ENCODE measurements at regions not wholly inside any gene's neighbourhood (a gene's known extent, or its start where the extent isn't known, plus 50 kb on each side); places are given as distances from the start of the nearest gene placed in this dataset.

DNA sequence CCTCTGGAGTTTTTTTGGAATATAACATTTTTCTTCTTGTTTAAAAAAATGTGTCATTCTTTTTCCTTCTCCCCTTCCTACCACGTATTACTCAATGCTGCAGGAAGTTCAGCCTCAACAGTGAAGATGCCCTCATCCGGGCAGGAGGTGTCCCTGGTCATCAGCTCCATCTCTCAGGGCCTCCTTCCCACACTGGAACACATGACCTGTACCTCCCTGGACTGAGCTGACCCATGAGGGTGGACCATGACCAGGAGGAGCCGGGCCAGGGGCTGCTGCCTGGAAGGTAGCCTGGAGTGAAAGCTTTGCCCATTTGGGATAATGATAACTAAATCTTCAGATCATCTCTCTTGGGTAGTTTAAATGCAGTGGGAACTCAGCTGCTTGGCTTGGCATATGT lies 316.5 kb upstream of the ZMIZ1 start:
- ATAC-seq (ENCODE audit: insufficient number of reproducible peaks, low FRiP score, low read depth) (no peak), DNase-seq (ENCODE audit: low spot score) (no peak)
- H3K4me1 ChIP-seq (ENCODE audit: control insufficient read depth in 1 of 2, low read depth in 2 of 2), result peaks cover 3 to 13% of the 10 kb centered on the region in 2 donors
- no peak overlapping the region for H3K27ac ChIP-seq
- TF ChIP-seq, protein P1, sequence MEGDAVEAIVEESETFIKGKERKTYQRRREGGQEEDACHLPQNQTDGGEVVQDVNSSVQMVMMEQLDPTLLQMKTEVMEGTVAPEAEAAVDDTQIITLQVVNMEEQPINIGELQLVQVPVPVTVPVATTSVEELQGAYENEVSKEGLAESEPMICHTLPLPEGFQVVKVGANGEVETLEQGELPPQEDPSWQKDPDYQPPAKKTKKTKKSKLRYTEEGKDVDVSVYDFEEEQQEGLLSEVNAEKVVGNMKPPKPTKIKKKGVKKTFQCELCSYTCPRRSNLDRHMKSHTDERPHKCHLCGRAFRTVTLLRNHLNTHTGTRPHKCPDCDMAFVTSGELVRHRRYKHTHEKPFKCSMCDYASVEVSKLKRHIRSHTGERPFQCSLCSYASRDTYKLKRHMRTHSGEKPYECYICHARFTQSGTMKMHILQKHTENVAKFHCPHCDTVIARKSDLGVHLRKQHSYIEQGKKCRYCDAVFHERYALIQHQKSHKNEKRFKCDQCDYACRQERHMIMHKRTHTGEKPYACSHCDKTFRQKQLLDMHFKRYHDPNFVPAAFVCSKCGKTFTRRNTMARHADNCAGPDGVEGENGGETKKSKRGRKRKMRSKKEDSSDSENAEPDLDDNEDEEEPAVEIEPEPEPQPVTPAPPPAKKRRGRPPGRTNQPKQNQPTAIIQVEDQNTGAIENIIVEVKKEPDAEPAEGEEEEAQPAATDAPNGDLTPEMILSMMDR (IDR thresholded peaks at IDR 0.05), result no peak
- no peaks in the 10 kb centered on the region for H3K9me3 ChIP-seq
- no peaks in the 10 kb centered on the region for H3K27me3 ChIP-seq (replicated peaks; ENCODE audit: insufficient read depth)
- no peak overlapping the region for H3K4me3 ChIP-seq
- H3K36me3 ChIP-seq, result no peaks in the 10 kb centered on the region

DNA sequence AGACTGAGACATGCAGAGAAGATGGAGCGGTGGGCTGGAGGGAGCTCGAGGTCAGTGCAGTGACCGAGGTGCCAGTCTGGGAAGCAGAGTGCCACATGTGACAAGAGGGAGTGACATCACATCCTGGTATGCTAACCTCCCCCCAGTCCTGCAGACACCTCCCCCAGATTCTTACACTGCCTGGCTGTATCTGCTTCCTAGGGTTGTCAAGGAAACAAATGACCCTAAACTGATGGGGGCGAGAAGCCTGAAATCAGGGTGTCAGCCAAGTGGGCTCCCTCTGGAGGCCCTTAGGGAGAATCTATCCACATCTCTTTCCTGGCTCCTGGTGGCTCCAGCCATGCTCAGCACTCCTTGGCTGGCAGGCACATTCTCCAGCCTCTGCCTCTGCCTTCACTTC lies 316.1 kb upstream of the ZMIZ1 start:
- ATAC-seq (ENCODE audit: insufficient number of reproducible peaks, low FRiP score, low read depth) (no peak), DNase-seq (ENCODE audit: low spot score) (no peak)
- H3K27me3 ChIP-seq (replicated peaks; ENCODE audit: insufficient read depth), result no peaks in the 10 kb centered on the region
- no peak overlapping the region for H3K27ac ChIP-seq
- no peaks in the 10 kb centered on the region for H3K36me3 ChIP-seq
- H3K4me3 ChIP-seq, result no peak overlapping the region
- no peaks in the 10 kb centered on the region for H3K9me3 ChIP-seq
- peaks cover 3 to 18% of the 10 kb centered on the region in 2 donors for H3K4me1 ChIP-seq (ENCODE audit: control insufficient read depth in 1 of 2, low read depth in 2 of 2)
- TF ChIP-seq, protein P1 (IDR thresholded peaks at IDR 0.05), result no peak

DNA sequence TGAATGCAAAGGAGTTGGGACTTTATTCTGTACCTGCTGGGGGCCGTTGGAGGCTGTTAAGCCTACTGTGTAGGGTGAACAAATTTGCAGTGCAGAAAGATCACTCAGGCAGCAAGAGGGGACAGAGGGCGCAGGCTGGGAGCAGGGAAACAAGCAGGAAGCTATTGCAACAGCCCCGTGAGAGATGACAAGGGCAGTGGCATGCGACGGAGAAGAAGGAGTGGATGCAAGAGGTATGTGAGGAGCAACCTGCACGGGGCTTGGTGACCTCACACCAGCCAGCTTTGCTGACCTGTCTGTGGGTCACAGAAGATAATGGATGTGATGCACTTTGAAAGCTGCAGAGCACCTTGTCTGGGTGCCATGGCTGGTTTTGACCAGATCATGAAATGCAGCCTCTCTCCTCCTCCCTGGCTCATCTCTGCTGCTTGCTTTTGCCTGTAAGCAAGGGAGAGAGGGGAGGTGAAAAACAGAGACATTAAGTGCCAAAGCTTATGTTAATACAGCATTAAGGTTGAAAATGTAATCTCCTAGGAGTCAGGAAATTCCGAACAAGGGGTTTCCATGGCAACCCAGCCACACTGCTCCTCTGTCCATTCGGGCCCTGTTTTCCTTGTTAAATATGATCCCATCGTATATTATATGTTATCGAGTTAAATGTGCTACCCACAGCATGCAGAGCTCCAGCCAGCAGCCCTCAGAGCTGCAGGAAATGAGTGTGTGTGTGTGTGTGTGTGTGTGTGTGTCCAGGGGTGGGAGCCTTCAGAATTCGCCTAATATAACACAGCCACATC lies 314.3 kb upstream of the ZMIZ1 start:
- no peaks in the 10 kb centered on the region for H3K36me3 ChIP-seq
- ATAC-seq (ENCODE audit: insufficient number of reproducible peaks, low FRiP score, low read depth) (no peak), DNase-seq (ENCODE audit: low spot score) (no peak)
- no peak overlapping the region for H3K27ac ChIP-seq
- H3K9me3 ChIP-seq, result no peaks in the 10 kb centered on the region
- H3K27me3 ChIP-seq (replicated peaks; ENCODE audit: insufficient read depth), result no peaks in the 10 kb centered on the region
- peaks cover 3 to 20% of the 10 kb centered on the region in 2 donors for H3K4me1 ChIP-seq (ENCODE audit: control insufficient read depth in 1 of 2, low read depth in 2 of 2)
- no peak overlapping the region for H3K4me3 ChIP-seq
- TF ChIP-seq, protein P1 (IDR thresholded peaks at IDR 0.05), result no peak

DNA sequence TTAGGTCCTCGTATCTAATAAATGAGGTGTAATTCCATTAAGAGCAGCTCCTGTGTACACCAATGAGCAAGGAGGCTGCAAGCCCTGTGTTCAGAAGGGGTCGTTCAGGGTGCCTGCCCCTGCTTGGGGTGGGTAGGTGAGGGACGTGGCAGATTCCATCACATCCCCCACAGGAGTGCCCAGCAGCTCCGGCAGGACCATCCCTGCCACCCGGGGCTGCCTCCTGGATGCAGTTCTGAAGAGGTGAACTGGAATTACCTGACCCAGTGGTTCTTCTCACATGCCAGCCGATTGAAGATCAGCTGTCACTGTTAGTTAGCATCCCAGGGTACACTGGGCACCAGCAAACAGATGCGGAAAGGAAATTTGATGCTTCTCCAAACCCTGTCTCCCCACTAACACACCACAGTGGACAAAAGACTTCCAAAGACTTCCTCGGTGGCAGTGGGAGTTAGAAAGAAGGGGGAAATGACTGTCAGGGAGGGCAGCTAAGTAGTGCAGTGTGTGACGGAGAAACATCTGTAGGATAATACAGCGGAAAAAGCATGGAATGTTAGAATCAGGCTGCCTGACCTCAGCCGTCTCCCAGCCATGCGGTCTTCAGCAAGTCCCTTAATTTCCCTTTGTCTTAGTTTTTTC lies 313.6 kb upstream of the ZMIZ1 start:
- Histone ChIP-seq H3K27me3 (replicated peaks; ENCODE audit: insufficient read depth) (no peaks in the 10 kb centered on the region), H3K9me3 (no peaks in the 10 kb centered on the region), H3K27ac (no peak overlapping the region), H3K4me3 (no peak overlapping the region), H3K36me3 (no peaks in the 10 kb centered on the region), H3K4me1 (ENCODE audit: control insufficient read depth in 1 of 2, low read depth in 2 of 2) (peaks cover 3 to 20% of the 10 kb centered on the region in 2 donors)
- TF ChIP-seq, protein P1 (IDR thresholded peaks at IDR 0.05), result no peak
- DNase-seq (ENCODE audit: low spot score) (no peak), ATAC-seq (ENCODE audit: insufficient number of reproducible peaks, low FRiP score, low read depth) (no peak)

DNA sequence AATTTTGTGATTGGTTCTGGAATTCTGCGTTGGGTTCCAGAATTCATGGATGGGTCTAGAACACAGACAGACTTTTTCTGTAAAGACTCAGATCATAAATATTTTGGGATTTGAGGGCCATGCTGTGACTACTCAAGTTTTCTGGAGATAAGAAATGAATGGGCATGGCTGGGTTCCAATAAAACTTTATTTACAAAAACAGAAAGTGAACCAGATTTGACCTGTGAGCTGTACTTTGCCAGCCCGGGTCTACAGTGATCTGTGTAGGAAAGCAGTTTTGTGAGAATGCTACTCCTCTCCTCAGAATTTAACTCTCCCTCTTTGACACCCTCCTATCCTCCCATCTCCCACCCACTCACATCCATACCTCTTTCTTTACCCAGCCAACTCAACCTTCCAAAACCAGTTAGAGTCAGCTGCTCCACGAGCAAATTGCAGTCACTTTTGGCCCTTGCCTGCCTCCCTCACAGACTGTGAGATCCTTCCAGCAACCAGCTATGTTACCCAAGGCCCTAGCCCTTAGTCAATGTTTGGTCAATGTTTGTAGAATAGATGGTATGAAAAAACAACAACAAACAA lies 312.8 kb upstream of the ZMIZ1 start:
- TF ChIP-seq, protein P1 (IDR thresholded peaks at IDR 0.05), result no peak
- H3K9me3 ChIP-seq, result no peaks in the 10 kb centered on the region
- H3K4me1 ChIP-seq (ENCODE audit: control insufficient read depth in 1 of 2, low read depth in 2 of 2), result peaks cover 3 to 20% of the 10 kb centered on the region in 2 donors
- H3K27me3 ChIP-seq (replicated peaks; ENCODE audit: insufficient read depth), result no peaks in the 10 kb centered on the region
- no peak for DNase-seq (ENCODE audit: low spot score)
- peak overlapping the region in 1 of 2 donors; percentile 37 for H3K27ac ChIP-seq
- no peak overlapping the region for H3K4me3 ChIP-seq
- no peak for ATAC-seq (ENCODE audit: insufficient number of reproducible peaks, low FRiP score, low read depth)
- H3K36me3 ChIP-seq, result no peaks in the 10 kb centered on the region

Data from thoracic aorta (tissue), 2 donors.